ENCODE measurements at regions not wholly inside any gene's neighbourhood (a gene's known extent, or its start where the extent isn't known, plus 50 kb on each side); places are given as distances from the start of the nearest gene placed in this dataset.

GRCh38 chr2:81658227-81658626 is 1353.7 kb upstream of the LRRTM1 start:
- TF ChIP-seq EZH2phosphoT487 (IDR thresholded peaks at IDR 0.05; ENCODE audit: borderline replicate concordance): no peak
- TF ChIP-seq, protein P1, sequence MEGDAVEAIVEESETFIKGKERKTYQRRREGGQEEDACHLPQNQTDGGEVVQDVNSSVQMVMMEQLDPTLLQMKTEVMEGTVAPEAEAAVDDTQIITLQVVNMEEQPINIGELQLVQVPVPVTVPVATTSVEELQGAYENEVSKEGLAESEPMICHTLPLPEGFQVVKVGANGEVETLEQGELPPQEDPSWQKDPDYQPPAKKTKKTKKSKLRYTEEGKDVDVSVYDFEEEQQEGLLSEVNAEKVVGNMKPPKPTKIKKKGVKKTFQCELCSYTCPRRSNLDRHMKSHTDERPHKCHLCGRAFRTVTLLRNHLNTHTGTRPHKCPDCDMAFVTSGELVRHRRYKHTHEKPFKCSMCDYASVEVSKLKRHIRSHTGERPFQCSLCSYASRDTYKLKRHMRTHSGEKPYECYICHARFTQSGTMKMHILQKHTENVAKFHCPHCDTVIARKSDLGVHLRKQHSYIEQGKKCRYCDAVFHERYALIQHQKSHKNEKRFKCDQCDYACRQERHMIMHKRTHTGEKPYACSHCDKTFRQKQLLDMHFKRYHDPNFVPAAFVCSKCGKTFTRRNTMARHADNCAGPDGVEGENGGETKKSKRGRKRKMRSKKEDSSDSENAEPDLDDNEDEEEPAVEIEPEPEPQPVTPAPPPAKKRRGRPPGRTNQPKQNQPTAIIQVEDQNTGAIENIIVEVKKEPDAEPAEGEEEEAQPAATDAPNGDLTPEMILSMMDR (conservative IDR thresholded peaks at IDR 0.05; ENCODE audit: low read length): no peak

All from Loucy (cell line).